ENCODE measurements at regions not wholly inside any gene's neighbourhood (a gene's known extent, or its start where the extent isn't known, plus 50 kb on each side); places are given as distances from the start of the nearest gene placed in this dataset.

- TF ChIP-seq CTCF (IDR thresholded peaks at IDR 0.05; ENCODE audit: low read depth, low read length) (no peak), EZH2phosphoT487 (IDR thresholded peaks at IDR 0.05; ENCODE audit: low read depth) (no peak)
These were observed 196.3 kb upstream of the SPRY1 start for GRCh38 chr4:123200051-123200940.
